NCI-H524 treated with DMSO at 0.1 percent for 48 hours (cell line): ENCODE measurements at regions not wholly inside any gene's neighbourhood (a gene's known extent, or its start where the extent isn't known, plus 50 kb on each side); places are given as distances from the start of the nearest gene placed in this dataset.
"Not testable (repeated sequence)": the region's sequence is repeated elsewhere in the genome, so short reads cannot be mapped to it uniquely, and the experiment has no call there.

Source experiments
- DNase-seq: peaks from one replicate; lab custom pipeline; 2025; lab: John Stamatoyannopoulos, UW

DNA sequence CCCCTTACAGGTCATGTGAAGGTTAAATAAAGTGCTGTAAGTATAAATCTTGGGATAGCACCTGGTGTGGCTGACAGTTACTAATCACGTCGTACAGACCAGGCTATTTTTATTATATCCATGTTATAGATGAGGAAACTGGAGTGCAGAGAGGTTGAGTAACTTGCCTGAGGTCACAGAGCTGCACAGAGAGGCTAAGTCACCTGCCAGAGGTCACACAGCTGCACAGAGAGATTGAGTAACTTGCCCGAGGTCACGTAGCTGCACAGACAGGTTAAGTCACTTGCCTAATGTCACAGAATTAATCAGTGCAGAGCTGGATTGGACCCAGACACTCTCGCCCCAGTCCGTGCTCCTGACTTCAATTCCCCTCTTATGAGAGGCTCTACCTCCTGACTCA lies 171.5 kb downstream of the NUP210 start:
- no peak for DNase-seq

DNA sequence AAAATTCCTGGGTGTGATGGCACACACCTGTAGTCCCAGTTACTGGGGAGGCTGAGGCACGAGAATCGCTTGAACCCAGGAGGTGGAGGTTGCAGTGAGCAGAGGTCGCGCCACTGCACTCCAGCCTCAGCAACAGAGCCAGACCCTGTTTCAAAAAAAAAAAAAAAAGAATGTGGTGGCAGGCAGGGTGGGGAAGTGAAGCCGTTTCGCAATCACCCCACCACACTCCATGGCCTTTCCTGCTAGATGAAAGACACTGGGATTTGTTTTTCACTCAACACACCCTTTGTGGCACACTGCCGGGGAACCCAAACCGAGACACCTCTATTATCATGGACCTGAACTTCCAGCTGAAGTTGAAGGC lies 172.4 kb upstream of the IQSEC1 start:
- DNase-seq = no peak

DNA sequence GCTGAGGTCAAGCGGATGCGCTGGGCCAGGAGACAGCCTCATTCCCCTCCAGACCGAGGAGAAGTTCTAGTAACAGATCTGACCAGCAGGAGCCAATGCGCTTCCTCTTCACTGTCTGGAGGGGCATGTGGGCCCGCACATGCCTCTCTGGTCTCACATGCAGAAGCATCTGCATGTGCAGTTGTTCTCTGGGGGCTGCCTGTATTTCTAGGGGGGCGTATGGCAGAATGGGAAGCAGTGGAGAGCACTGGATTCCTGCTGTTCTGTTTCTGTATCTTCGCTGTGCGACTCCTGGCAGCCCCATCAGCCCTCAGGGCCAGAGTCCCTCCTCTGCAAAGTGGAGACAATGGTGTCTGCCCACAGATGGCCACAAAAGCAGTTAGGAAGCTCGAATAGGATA lies 170.4 kb upstream of the IQSEC1 start:
- no peak for DNase-seq

DNA sequence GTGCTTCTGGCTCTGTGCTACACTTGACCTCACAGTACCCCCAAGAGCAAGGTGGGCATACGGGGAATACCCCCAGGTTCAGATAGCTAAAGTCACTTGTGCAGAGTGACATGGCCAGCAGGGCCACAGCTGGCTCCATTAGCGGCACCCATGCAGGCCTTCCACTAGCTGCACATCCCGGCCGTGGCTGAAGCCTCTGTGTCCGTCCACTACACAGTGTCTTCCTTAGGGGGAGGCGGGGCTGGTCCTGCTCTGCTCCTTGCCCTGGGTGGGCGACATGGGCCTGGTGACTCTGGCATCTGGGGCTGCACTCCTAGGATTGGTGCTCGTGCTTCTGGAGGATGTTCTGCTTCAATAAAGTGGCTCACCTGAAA lies 169.1 kb upstream of the IQSEC1 start:
- DNase-seq = no peak

DNA sequence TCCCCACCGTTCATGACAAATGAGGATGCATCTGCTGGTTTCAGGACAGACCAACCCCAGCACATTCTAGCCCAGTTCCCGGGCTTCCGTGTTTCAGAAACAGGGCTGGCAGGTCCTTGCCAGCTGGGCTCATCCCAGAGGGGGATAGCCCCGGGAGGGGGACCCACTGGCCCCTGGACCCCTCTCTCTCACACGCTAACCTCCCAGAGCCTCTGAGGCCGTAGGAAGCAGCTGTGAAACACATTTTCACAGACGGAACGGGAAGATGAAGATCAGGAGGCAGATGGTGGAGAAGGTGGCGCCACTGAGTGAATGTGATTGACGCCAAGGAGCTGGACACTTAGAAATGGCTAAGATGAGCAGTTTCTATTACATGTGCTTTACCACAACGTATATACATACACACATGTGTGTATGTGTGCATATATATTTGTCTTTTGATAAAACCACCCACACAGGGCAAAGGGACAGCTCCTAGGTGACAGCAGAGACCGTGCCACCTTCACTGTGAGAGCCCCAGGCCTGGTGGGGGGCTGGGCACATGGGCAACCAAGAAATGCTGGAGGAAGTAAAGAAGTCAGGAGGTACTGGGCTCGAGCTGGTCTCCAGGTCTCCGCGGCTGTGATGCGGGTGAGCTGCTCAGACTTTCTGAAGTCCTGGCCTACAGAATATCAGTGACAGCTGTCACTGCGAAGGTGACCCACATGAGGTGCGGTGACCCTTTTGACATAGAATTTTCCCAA lies 168.6 kb upstream of the IQSEC1 start:
- no peak for DNase-seq

DNA sequence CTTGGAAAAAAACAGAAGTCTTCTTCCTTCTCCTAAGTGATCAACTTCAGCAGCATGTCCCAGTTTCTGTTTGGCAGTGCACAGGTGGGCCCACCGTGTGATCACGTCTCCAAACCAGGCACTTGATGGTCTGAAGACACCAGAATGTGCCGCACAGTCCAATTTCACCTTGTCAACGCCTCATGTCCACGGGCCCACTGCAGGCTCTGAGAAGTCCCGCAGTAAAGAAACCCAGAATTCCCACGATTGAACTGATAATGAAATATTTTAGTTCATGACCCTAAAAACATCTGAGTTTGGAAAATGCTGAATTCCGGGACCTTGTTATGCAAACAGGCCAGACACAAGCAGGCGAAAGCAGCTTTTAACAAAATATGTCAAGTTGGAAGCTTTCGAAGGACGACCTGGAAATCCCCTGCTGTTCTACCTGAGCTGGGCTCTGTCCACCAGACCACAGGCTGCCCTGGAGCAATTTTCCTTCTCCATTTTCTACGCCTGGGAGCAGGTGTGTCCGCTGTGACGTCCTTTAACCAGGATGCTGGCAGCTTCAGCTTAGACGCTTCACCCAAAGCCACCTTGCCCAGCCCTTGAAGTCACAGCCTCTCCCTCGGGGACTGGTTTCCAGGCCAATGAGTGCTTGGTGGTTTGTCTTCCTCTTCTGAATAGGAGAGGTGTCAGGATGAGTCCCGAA lies 167.8 kb upstream of the IQSEC1 start:
- DNase-seq = no peak

DNA sequence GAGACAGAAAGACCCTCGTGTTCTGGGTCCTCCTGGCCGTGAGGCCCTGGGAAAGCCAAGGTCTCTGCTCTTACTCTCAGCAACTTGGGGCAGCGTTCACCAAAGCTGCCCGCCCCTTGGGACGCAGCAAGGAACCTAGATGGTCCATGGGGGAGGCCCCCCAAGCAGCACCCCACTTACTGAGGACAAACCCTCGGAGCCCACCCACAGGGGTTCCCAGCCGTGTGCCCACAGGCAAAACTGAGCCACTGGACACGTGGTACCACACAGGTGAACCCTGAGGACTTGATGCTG lies 166.2 kb upstream of the IQSEC1 start:
- DNase-seq = no peak

DNA sequence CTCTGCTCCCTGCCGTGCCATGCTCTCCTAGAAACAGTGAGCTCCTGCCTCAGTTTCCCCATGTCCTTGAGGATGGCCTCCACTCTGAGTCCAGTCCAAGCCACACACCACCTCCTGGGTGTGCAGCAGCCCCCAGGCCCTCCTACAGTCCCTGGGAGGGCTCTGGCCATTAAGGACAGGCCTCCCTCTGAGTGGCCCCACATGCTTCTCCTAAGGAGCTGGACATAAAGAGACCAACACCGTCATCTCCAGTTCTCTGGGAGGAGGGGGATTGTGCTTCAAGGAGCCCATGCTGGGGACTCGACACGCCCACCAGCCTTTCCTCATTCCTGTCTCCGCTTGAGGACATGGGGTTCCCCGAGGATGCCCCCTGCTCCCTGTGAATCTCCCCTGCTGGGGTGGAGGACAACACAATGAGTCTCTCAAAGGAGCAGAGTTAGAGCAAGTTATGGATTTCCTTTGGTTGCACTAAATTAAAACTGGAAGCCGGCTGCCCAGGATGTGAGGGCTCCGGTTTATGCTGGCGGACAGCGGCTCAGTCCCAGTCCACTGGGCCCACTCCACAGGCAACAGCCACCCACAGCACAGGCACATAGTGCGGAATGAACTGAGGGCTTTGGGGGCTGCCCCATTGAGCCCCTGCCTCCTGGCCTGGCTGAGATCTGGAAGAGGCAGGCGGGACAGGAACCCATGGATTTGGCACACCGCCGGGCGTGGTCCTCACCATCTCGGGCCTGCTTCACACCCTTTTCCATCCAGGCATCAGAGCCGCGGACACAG lies 165.6 kb upstream of the IQSEC1 start:
- no peak for DNase-seq

DNA sequence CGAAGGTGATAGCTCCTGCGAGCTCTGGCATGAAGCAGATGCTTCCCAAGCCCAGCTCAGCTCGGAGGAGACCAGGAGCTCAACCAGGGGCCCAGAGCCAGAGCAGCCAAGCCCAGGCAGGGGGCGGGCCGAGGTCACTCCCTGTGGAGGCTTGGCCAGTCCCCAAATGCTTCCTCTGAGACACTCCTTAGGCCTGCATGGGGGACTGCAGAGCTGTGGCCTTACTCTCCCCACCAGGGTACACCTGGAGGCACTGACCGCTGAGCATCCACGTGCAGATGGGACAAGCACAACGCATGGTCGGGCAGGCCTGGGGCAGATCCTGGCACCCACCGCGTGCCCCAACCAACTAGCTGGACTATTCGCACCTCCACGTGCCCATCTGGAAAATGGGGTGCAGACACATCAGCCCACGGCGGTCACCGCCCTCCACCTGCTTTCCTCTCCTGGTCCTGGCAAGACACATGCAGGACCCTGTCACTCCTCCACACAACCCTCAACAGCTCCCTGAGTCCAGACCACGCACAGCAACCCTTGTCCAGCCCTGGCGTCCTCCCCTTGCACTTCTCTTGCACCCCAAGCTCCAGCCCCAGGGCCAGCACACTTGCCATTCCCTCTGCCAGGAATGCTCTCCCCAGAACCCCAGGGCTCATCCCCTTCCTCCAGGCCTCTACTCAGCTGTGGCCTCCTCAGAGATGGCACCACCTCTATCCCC lies 164.7 kb upstream of the IQSEC1 start:
- DNase-seq = no peak

DNA sequence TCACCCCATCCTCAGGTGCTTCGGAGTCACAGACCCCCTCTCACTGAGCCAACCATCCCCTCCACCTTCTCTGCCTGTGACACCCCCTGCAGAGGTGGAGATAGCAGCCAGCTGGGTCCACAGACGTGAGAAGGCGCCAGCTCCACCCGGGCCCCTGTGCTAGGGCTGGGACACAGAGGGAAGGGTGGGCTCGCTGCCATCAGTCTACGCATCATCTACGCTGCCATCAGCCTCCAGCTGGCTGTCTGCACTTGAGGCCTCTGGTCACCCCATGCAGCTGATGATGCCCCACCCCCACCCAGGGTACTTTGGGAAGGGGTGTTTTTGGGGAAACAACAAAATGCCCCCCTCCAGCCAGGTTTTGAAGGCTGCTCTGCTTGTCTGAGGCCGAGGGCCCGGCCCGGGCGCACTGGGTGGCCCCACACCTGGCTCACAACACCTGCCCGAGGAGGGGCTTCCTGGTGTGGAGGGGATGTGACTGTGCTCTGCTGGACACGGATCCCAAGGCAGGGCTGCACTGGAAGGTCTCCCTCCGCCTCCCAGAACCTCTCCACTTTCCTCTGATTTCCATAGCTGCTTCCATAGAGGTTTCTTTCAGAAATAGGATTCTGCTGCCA lies 163.4 kb upstream of the IQSEC1 start:
- no peak for DNase-seq

DNA sequence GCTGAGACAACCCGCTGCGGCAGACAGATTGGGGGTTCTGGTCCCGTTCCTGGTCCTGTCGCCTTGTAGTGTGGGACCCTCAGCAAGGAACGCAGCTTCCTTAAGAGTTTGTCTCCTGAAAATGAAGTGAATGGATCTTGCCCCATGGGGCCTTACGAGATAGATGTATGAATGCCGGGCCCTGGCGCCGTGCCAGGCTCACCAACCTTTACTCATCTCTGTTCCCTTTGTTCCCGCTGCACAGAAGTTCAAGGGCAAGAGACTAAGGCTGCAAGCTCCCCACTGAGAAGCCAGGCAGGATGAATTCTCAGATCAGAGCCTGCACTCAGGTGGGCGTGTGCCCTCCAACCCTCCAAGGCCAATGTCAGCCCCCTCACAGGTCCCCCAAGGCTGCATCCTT lies 162.7 kb upstream of the IQSEC1 start:
- DNase-seq = no peak

DNA sequence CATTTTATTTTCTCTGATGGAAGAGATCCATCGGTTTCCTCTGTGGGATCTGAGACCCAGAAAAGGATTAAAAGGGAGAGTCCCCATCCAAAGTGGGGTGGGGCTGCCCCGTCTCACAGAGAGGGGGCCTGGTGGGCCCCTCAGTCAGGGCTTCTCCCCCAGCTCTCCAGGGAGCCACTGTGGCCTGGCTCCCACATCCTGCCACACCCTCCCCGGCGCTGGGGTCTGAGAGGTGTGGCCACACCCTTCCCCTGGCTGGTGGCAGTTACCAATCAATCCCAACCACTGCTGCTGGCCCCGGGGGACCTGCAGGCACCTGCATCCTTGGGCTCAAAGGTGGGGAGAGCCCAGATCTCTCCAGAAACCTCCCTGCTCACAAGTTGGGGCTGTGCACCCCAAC lies 161.8 kb upstream of the IQSEC1 start:
- DNase-seq = no peak

DNA sequence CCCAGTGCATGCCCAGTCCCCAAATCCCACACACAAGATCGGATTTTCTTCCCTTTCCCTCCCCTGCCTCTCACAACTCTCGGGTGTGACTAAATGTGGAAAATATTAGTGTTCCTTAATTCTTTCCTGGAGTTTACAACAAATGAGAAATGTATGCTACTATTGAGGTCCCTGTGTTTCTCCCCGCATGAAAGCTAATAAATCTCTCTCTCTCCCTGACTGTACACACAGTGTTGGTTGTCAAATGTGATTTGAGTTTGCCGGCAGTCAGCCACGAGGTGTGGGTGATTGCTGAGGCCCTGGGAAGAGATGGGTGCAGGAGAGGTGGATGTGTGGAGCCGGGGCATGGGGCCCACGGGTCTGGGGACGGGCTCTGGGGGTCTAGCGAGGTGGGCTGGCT lies 161.4 kb upstream of the IQSEC1 start:
- DNase-seq = no peak

DNA sequence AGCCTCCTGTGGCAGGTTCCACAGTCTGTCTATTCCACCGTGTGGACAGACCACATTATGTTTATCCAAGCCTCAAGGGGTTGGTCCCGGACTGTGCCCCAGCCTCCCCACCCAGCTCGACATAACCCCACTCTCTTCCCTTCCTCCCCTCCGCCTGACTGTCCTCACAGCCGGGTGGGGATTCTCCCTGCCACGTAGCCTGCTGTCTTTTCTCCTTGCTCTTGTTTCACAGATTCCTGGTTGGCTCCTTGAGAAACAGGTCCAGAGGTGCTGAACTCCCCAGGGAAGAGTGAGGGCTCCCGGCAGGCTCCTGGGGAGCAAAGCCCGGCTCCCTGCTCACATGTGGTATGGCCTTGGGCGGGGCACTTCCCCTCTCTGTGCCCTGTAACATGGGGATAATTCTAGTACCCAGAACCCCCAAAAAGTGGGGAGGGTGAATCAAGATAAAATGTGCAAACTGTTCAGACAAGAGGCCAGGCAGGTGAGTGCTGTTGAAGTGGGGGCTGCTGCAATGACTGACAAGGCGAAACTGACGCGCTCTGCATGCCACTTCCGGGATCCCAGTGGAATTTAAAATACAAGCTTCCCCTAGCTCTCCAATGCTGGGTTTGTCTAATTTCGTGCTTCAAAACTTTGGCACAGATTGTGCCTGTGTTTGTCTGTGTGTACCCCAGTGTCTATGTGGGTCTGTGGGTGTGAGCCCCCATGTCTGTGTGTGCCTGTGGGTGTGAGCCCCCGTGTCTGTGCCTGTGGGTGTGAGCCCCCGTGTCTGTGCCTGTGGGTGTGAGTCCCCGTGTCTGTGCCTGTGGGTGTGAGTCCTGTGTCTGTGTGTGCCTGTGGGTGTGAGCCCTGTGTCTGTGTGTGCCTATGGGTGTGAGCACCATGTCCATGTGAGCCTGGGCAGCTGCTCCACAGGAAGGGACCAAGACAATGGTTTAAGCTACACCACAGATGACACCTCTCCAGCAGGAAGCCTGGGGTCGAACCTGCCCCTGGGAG lies 160.6 kb upstream of the IQSEC1 start:
- no peak for DNase-seq

DNA sequence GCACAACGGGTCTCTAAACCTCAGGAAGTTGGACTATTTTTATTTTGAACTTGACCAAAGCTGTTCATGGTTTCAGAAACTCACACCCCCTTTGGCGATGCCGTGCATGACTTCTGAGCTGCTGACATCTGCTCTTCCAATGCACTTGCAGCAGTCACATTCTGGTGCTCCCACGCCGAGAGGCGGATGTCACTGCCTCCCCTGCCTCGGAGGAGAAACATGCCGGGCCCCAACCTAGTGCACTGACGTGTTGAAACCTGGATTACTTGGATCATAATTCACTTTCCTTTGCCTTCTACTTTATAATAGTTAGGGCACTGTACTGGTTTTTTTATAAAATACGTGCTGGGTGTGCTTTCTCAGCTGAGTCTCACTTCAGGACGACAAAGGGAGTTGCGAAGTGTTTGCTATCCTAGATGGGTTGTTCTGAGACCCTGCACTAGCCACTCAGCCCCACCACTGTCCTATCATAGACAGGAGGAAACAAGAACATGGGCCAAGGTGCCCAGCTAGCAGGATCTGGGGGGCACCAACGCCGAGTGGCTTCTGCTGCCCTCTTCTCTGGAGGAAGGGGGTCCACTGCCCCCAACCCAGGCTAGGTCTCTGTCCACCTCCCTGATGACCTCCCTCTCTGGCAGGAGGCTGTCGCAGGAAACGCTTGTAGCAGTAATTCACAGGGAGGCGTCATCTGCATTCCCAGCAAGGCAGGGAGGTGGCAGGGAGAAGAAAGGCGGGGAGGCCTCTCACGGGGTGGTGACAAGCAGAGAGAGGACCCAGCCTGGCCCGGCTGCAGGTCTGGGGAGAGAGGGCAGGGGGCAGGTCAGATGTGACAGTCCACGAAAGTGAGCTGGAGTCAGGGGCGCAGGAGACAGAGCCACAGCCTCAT lies 158.8 kb upstream of the IQSEC1 start:
- DNase-seq = no peak

DNA sequence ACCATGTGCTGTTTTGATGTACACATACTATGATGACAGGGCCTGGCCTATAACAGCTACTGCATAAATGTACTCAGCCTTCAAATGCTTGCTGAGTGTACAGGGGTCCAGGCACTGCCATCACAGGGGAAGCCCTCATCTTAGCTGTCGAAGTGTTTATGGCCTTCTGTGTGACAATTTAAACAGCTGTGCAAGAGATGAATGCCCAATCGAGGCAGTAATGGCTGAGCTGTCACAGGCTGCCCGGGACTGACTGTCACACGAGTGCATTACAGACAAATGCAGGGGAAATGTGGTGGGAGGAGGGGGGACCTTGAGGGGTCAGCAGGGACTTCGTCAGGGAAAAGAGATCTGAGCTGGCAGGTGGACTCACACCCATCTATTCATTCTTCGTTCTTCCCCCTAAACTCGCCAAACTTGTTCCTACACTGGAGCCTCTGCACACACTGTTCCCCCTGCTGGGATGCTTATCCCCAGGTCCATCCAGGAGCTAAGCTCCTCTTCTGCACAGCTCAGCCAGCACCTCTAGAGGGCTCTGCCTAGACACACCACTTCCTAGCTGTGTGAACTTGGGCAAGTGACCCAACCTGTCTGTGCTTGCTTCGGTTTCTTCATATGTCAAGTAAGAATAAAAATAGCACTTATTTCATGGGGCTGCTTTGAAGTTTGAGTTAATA lies 156.2 kb upstream of the IQSEC1 start:
- DNase-seq = no peak

DNA sequence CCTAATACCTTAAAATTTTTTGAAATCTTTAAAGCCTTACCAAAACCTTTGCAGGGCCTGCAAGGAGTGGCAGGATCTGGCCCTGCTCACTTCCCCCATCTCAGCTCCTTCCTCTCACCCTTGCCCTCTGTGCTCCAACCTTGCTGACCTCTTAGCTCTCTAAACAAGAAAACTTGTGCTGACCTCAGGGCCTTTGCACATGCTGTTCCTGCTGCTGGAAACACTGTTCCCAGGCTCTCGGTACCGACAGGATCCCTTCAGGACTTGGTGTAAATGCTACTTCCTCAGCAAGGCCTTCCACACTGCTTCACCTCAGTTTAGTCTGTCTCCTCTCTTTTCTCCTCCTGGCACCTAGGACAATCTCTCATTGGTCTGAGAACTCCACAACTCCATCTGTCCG lies 155.4 kb upstream of the IQSEC1 start:
- DNase-seq = no peak

DNA sequence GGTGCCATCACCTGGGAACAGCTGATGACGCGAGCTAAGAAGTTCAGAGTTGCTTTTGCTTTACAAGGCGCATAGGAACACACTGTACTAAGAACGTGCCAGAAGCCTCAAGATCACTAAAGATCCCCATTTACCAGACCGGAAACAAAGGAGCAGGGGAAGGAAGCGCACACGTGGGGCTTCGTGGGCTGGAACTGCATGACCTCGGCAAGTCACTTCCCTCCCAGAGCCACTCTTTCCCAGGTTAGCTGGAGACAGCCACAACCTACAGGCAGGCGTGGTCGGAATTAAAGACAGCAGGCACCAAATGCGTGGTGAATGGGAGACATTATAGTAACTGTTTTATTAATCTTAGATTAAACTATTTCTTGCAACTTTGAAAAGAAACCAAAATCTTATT lies 154.9 kb upstream of the IQSEC1 start:
- not testable (repeated sequence) for DNase-seq

DNA sequence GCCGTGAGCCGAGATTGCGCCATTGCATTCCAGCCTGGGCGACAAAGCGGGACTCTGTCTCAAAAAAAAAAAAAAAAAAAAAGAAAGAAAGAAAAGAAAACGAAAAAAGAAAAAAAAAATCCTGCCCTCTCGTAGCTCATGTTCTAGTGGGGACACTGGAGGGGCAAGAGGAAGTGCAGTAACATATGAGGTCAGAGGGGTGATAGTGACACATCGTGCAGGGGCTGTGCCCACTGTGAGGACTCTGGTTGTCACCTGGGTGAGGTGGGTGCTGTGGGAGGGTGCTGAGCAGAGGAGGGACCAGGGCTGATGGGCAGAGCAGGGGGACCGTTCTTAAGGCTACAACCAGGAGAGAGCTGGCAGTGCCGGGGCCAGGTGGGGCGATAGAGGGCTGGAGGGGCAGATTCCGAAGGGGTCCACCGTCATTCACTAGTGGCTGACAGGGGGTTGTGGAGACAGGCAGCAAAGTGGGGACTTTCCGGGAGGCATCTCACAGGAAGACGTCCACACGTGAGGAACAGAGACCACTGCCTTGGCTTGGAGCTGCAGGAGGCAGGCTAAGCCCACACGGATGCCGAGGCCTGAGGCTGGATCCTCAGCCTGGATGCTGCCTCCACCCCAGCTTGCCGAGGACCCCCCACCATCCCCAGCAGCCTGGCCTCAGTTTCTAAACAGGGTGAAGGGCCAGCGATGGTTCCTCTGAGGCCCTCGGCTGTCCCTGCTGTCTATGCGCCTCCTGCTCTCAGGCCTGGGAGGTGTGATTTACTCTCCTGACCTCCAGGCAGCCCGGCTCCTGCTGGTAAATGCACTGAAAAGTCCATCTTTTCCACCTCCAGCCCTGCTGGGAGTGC lies 154.3 kb upstream of the IQSEC1 start:
- DNase-seq = no peak
